GM13976 (cell line): ENCODE measurements at regions not wholly inside any gene's neighbourhood (a gene's known extent, or its start where the extent isn't known, plus 50 kb on each side); places are given as distances from the start of the nearest gene placed in this dataset.

Source experiments
- DNase-seq: peaks from one replicate; pipeline ENCODE4 v3.0.0; 2012; ENCODE audit warnings: low spot score
- CTCF ChIP-seq: IDR thresholded peaks from 2 replicates; pipeline ENCODE4 v1.5.1; 2012; ENCODE audit warnings: borderline replicate concordance, mild to moderate bottlenecking; ENCODE audit not compliant: insufficient read depth; ENCODE audit errors: extremely low read depth, missing control alignments, control extremely low read depth
- in situ Hi-C: fragments of 300-500 bp; cut with MboI; formaldehyde crosslinking; loops from one replicate; pipeline ENCODE4 v1.12.0; 2022; ENCODE audit warnings: low sequenced_read_pairs, mixed read lengths, inconsistent platforms; ENCODE audit not compliant: unreplicated experiment

GRCh38 chr16:9602189-9602588 is 510.7 kb downstream of the HAPSTR1 start:
- DNase-seq: no peak
- in situ Hi-C loops: no loop called here
- TF ChIP-seq CTCF: no peak

GRCh38 chr16:9603316-9603715 is 511.9 kb downstream of the HAPSTR1 start:
- in situ Hi-C loops: no loop called here

GRCh38 chr16:9607515-9608230 is 516.2 kb downstream of the HAPSTR1 start:
- no peak for TF ChIP-seq CTCF
- DNase-seq: no peak
- in situ Hi-C loops: no loop called here

More at GRCh38 chr16:9603316-9603715, 511.9 kb downstream of the HAPSTR1 start:
- DNase-seq: no peak
- no peak for TF ChIP-seq CTCF

GRCh38 chr16:9610727-9611126 is 519.3 kb downstream of the HAPSTR1 start:
- no peak for DNase-seq
- in situ Hi-C loops: no loop called here
- no peak for TF ChIP-seq CTCF

- no peak for DNase-seq
- TF ChIP-seq CTCF: no peak
- in situ Hi-C loops: no loop called here
These were observed 520.8 kb downstream of the HAPSTR1 start for GRCh38 chr16:9612267-9612666.

- in situ Hi-C loops: no loop called here
- TF ChIP-seq CTCF: no peak
- DNase-seq: no peak
These were observed 522.9 kb downstream of the HAPSTR1 start for GRCh38 chr16:9614389-9614788.

GRCh38 chr16:9622268-9622667 is 530.8 kb downstream of the HAPSTR1 start:
- in situ Hi-C loops: no loop called here
- no peak for TF ChIP-seq CTCF
- no peak for DNase-seq
